NAMALWA (cell line): ENCODE measurements at regions not wholly inside any gene's neighbourhood (a gene's known extent, or its start where the extent isn't known, plus 50 kb on each side); places are given as distances from the start of the nearest gene placed in this dataset.
A peak's percentile ranks its signal among the peaks of the same experiment; 100 is the strongest.
"Not testable (repeated sequence)": the region's sequence is repeated elsewhere in the genome, so short reads cannot be mapped to it uniquely, and the experiment has no call there.

Source experiments
- DNase-seq: peaks from one replicate; pipeline ENCODE4 v3.0.0-alpha.2; 2015; ENCODE audit warnings: low spot score

- DNase-seq = no peak
These were observed 587.5 kb downstream of the CD109 start for GRCh38 chr6:74283532-74283931.

- DNase-seq = no peak
These were observed 586.2 kb downstream of the CD109 start for GRCh38 chr6:74282143-74282689.

GRCh38 chr6:74280130-74280692 is 584.2 kb downstream of the CD109 start:
- no peak for DNase-seq

- no peak for DNase-seq
These were observed 581.8 kb downstream of the CD109 start for GRCh38 chr6:74277777-74278186.

GRCh38 chr6:74273541-74273940 is 577.5 kb downstream of the CD109 start:
- no peak for DNase-seq

GRCh38 chr6:74269600-74269858 is 573.5 kb downstream of the CD109 start:
- DNase-seq = no peak

- no peak for DNase-seq
These were observed 573.0 kb downstream of the CD109 start for GRCh38 chr6:74268815-74269599.

- DNase-seq = no peak
These were observed 564.0 kb downstream of the CD109 start for GRCh38 chr6:74259981-74260380.

- DNase-seq = no peak
These were observed 560.8 kb downstream of the CD109 start for GRCh38 chr6:74256781-74257180.

- DNase-seq = no peak
These were observed 560.4 kb downstream of the CD109 start for GRCh38 chr6:74256381-74256780.

GRCh38 chr6:74255007-74255406 is 559.0 kb downstream of the CD109 start:
- not testable (repeated sequence) for DNase-seq

GRCh38 chr6:74254147-74254546 is 558.1 kb downstream of the CD109 start:
- DNase-seq = not testable (repeated sequence)

- no peak for DNase-seq
These were observed 557.3 kb downstream of the CD109 start for GRCh38 chr6:74253261-74253660.

- no peak for DNase-seq
These were observed 554.3 kb downstream of the CD109 start for GRCh38 chr6:74250161-74250818.

- peak; percentile 2 for DNase-seq
These were observed 553.7 kb downstream of the CD109 start for GRCh38 chr6:74249658-74250057.

- DNase-seq = no peak
These were observed 553.0 kb downstream of the CD109 start for GRCh38 chr6:74248966-74249365.

- no peak for DNase-seq
These were observed 526.8 kb downstream of the CD109 start for GRCh38 chr6:74222768-74223333.

GRCh38 chr6:74213995-74214394 is 518.0 kb downstream of the CD109 start:
- DNase-seq = no peak

- DNase-seq = no peak
These were observed 512.2 kb downstream of the CD109 start for GRCh38 chr6:74208239-74208638.

GRCh38 chr6:74199215-74199915 is 503.4 kb downstream of the CD109 start:
- no peak for DNase-seq

- no peak for DNase-seq
These were observed 501.3 kb downstream of the CD109 start for GRCh38 chr6:74197310-74197709.

GRCh38 chr6:74187811-74188210 is 491.8 kb downstream of the CD109 start:
- DNase-seq = no peak
